AG04450 (cell line): ENCODE measurements at regions not wholly inside any gene's neighbourhood (a gene's known extent, or its start where the extent isn't known, plus 50 kb on each side); places are given as distances from the start of the nearest gene placed in this dataset.

Source experiments
- CTCF ChIA-PET: fragments of 300-600, 350-600 bp; formaldehyde crosslinking; extraction: SDS; loops from one replicate; lab custom pipeline; 2022; ENCODE audit warnings: antibody characterized with exemption, inconsistent platforms; lab: Charles Lee
- POLR2A ChIA-PET: fragments of 350-600 bp; formaldehyde crosslinking; extraction: SDS; loops from one replicate; lab custom pipeline; 2021; ENCODE audit warnings: antibody characterized with exemption, inconsistent platforms; lab: Yijun Ruan, JAX
- DNase-seq: peaks from one replicate; pipeline ENCODE4 v3.0.0-alpha.2; 2011; ENCODE audit warnings: low read depth, low spot score
- H3K27ac ChIP-seq: one replicate; pipeline ENCODE4 v1.5.1; 2012; ENCODE audit warnings: low read depth, low read length, control low read depth
- H3K27me3 ChIP-seq: one replicate; pipeline ENCODE4 v1.6.0; 2012; ENCODE audit warnings: low read length; ENCODE audit not compliant: control insufficient read depth, insufficient read depth
- H3K4me3 ChIP-seq: 2 replicates; pipeline ENCODE4 v1.5.1; 2011; ENCODE audit warnings: mild to moderate bottlenecking, low read depth, low read length, control low read depth
- H3K9me3 ChIP-seq: 2 replicates; pipeline ENCODE4 v1.5.1; 2012; ENCODE audit warnings: low read length; ENCODE audit not compliant: control insufficient read depth, insufficient read depth
- TF ChIP-seq, protein P1 (sequence below): IDR thresholded peaks from 2 replicates; pipeline ENCODE4 v1.5.1; 2011; ENCODE audit warnings: low read depth, low read length, control low read depth, inconsistent platforms

DNA sequence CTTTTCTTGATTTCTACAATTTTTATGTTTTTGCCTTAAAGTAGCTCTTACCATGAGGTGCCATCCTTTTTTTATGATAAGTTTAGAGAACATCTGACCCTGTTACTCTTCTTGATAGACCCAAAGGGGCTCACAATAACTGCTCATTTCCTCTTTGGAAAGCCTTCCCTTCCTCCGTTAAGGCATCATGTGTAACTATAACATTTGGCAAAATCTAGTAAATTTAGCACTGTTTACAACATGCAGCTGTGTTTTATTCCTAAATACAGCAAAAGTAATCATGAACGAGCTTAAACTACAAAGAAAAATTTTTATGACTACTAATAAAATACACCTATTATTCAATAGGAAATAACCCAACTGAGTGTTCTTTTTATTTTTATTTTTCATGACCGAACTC lies 705.1 kb downstream of the MAT2B start:
- DNase-seq: no peak
- no peaks in the 10 kb centered on the region for H3K9me3 ChIP-seq
- CTCF ChIA-PET: interaction anchor here (1.0 kb wide), 1 partner anchor 15 kb away, joined by 3 read pairs; no protein-coding TSS in a partner anchor
- H3K27me3 ChIP-seq: no peaks in the 10 kb centered on the region
- H3K27ac ChIP-seq: no peak overlapping the region
- no peak overlapping the region for H3K4me3 ChIP-seq
- TF ChIP-seq, protein P1, sequence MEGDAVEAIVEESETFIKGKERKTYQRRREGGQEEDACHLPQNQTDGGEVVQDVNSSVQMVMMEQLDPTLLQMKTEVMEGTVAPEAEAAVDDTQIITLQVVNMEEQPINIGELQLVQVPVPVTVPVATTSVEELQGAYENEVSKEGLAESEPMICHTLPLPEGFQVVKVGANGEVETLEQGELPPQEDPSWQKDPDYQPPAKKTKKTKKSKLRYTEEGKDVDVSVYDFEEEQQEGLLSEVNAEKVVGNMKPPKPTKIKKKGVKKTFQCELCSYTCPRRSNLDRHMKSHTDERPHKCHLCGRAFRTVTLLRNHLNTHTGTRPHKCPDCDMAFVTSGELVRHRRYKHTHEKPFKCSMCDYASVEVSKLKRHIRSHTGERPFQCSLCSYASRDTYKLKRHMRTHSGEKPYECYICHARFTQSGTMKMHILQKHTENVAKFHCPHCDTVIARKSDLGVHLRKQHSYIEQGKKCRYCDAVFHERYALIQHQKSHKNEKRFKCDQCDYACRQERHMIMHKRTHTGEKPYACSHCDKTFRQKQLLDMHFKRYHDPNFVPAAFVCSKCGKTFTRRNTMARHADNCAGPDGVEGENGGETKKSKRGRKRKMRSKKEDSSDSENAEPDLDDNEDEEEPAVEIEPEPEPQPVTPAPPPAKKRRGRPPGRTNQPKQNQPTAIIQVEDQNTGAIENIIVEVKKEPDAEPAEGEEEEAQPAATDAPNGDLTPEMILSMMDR: no peak
- POLR2A ChIA-PET: interaction anchor here (0.7 kb wide), 1 partner anchor 158 kb away, joined by 4 read pairs; no protein-coding TSS in a partner anchor

DNA sequence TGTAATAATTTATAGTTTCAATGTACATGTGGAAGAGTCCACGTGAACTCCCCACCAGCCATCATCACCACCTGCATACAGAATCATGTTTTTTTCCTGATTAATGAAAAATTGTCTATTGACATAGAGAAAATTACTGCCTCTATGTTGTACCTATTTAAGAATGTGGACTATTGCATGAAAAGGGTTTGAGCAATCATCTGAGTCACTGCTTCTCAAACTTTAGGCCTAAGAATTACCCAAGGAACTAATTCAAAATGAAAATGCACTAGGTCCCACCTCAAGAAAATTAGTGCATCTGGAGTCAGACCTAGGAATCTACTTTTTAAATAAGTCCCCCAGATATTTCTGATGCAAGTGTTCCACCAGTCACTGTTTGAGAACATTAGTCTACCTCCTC lies 709.3 kb downstream of the MAT2B start:
- no peaks in the 10 kb centered on the region for H3K27me3 ChIP-seq
- no peak overlapping the region for H3K4me3 ChIP-seq
- H3K27ac ChIP-seq: no peak overlapping the region
- no peaks in the 10 kb centered on the region for H3K9me3 ChIP-seq
- ChIA-PET CTCF (no interaction called here), POLR2A (no interaction called here)
- no peak for DNase-seq
- TF ChIP-seq, protein P1: no peak

DNA sequence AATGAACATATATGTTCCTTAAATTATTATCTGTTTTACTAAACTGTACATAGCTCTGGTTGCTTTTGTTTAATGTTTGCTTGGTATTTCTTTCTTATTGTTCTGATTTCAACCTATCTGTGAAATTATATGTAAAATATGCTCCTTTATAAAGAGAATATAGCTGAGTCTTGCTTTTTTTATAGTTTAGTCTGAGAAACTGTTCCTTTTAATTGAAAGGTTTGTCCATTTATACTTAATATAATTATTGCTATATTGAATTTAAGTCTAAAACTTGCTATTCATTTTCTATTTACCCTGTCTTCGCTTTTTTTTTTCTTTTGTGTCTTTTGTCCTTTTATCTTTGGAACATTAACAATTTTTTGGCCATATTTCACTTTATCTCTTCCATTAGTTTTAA lies 712.0 kb downstream of the MAT2B start:
- POLR2A ChIA-PET: no interaction called here
- TF ChIP-seq, protein P1: no peak
- no peak overlapping the region for H3K4me3 ChIP-seq
- no peak overlapping the region for H3K27ac ChIP-seq
- no peaks in the 10 kb centered on the region for H3K9me3 ChIP-seq
- CTCF ChIA-PET: no interaction called here
- no peaks in the 10 kb centered on the region for H3K27me3 ChIP-seq
- DNase-seq: no peak

DNA sequence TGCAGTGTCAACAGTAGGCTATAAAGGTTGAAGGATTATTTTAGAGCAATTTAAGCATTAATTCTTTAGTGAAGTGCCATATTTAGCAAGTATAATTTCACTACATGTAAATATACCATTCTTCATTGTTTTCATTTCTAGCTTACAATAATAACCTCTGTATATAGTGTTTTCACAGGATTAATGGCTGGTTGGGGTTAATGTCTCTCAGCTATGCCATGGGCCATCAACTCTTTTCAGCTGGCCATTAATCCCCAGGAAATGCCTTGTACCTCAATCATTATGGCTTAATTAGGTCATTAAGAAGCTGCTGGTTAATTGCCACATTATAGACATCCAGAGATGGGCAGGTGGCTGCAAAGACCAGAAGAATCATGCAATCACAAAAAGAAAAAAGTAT lies 715.1 kb downstream of the MAT2B start:
- Histone ChIP-seq H3K9me3 (no peaks in the 10 kb centered on the region), H3K27ac (no peak overlapping the region), H3K27me3 (no peaks in the 10 kb centered on the region), H3K4me3 (no peak overlapping the region)
- CTCF ChIA-PET: interaction anchor here (1.1 kb wide), 1 partner anchor 9 kb away, joined by 4 read pairs; no protein-coding TSS in a partner anchor
- POLR2A ChIA-PET: no interaction called here
- TF ChIP-seq, protein P1: no peak
- no peak for DNase-seq

DNA sequence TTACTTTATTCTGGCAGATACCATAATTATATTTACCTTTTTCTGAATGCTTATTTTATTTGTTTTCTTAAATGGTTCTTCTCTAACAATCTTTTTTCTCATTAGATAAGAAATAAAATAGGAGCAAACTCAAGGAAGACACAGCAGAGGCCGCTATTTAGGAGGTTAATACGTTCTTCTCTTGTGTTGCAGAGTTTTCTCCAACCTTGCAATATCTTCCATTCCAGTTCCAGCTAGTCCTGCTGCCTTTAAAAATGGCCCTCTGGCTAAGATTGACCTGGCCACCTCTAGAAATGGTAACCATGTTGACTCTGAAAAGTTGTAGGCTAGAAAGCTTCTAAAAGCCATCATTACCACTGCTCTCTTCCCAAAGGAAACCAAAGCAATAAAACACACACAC lies 718.8 kb downstream of the MAT2B start:
- H3K27ac ChIP-seq: no peak overlapping the region
- POLR2A ChIA-PET: no interaction called here
- no peak for DNase-seq
- H3K4me3 ChIP-seq: no peak overlapping the region
- TF ChIP-seq, protein P1: no peak
- no peaks in the 10 kb centered on the region for H3K27me3 ChIP-seq
- no peaks in the 10 kb centered on the region; the same call in 1 of the 2 replicates for H3K9me3 ChIP-seq
- CTCF ChIA-PET: no interaction called here
